ENCODE measurements at regions not wholly inside any gene's neighbourhood (a gene's known extent, or its start where the extent isn't known, plus 50 kb on each side); places are given as distances from the start of the nearest gene placed in this dataset.

GRCh38 chr16:9516444-9516843 is 425.0 kb downstream of the HAPSTR1 start:
- no peak overlapping the region for H3K27ac ChIP-seq
- no peak overlapping the region for H3K4me3 ChIP-seq
- DNase-seq, result no peak
- peaks cover 2 to 22% (median 19%) of the 10 kb centered on the region in 4 donors for H3K4me1 ChIP-seq
- H3K27me3 ChIP-seq, result no peaks in the 10 kb centered on the region
- intact Hi-C loops (cut with DNase I), result loop anchor here (5.0 kb wide), 1 partner anchor 666 kb away; the partner anchor contains the start of gene GRIN2A
- H3K36me3 ChIP-seq, result no peaks in the 10 kb centered on the region
- H3K9me3 ChIP-seq, result peaks cover 0 to 3% (median 0%) of the 10 kb centered on the region in 4 donors
- TF ChIP-seq POLR2A (IDR thresholded peaks at IDR 0.05), result no peak
- no peak for TF ChIP-seq POLR2AphosphoS5 (IDR thresholded peaks at IDR 0.05)
- no peak for TF ChIP-seq EP300 (IDR thresholded peaks at IDR 0.05)
- TF ChIP-seq, protein P1, sequence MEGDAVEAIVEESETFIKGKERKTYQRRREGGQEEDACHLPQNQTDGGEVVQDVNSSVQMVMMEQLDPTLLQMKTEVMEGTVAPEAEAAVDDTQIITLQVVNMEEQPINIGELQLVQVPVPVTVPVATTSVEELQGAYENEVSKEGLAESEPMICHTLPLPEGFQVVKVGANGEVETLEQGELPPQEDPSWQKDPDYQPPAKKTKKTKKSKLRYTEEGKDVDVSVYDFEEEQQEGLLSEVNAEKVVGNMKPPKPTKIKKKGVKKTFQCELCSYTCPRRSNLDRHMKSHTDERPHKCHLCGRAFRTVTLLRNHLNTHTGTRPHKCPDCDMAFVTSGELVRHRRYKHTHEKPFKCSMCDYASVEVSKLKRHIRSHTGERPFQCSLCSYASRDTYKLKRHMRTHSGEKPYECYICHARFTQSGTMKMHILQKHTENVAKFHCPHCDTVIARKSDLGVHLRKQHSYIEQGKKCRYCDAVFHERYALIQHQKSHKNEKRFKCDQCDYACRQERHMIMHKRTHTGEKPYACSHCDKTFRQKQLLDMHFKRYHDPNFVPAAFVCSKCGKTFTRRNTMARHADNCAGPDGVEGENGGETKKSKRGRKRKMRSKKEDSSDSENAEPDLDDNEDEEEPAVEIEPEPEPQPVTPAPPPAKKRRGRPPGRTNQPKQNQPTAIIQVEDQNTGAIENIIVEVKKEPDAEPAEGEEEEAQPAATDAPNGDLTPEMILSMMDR (IDR thresholded peaks at IDR 0.05), result no peak
- WGBS, 2 donors, result 81 to 83% methylated on average over 3 of the region's 3 CpGs

- DNase-seq, result peak; percentile 82
- Histone ChIP-seq H3K36me3 (no peaks in the 10 kb centered on the region), H3K4me3 (no peak overlapping the region), H3K9me3 (peaks cover 0 to 3% (median 0%) of the 10 kb centered on the region in 4 donors), H3K27ac (peak overlapping the region in 3 of 4 donors; percentile 37 to 48 (median 48)), H3K27me3 (no peaks in the 10 kb centered on the region), H3K4me1 (peaks cover 2 to 22% (median 19%) of the 10 kb centered on the region in 4 donors)
- TF ChIP-seq EP300 (IDR thresholded peaks at IDR 0.05), result peak; percentile 7 to 65 (median 37)
- TF ChIP-seq POLR2A (IDR thresholded peaks at IDR 0.05), result no peak
- peak in 3 of 4 donors; percentile 15 to 68 (median 66) for TF ChIP-seq POLR2AphosphoS5 (IDR thresholded peaks at IDR 0.05)
- TF ChIP-seq, protein P1 (IDR thresholded peaks at IDR 0.05), result no peak
- WGBS, 2 donors, result 10 to 38% methylated on average over 3 of the region's 3 CpGs
- intact Hi-C loops (cut with DNase I), result loop anchor here (2.0 to 5.0 kb wide), 2 partner anchors 27 to 664 kb away; partner anchors contain the start of gene GRIN2A
These were observed 426.6 kb downstream of the HAPSTR1 start for GRCh38 chr16:9518051-9518450.

DNA sequence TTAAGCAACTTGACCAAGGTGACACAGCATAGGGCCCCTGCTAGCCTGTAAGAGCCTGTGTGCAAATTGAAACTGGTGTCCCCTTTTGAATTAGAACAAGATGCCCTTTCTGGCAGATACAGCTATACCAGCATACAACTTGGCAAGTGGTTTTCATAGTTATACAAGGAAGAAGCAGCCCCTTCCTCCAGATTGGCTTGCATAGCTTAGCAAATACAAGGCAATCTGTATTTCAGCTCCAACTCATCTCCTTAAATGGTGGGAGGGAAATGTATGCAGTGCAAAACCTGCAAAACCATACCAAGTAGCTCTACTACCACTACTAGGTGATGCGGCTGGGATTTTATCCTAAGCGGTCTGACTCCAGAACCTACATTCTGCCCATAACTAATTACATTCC is 427.1 kb downstream of the HAPSTR1 start:
- Histone ChIP-seq H3K36me3 (no peaks in the 10 kb centered on the region), H3K9me3 (peaks cover 0 to 3% (median 0%) of the 10 kb centered on the region in 4 donors), H3K27me3 (no peaks in the 10 kb centered on the region), H3K4me3 (no peak overlapping the region), H3K27ac (peak overlapping the region in 2 of 4 donors; percentile 48), H3K4me1 (peaks cover 2 to 22% (median 19%) of the 10 kb centered on the region in 4 donors)
- DNase-seq, result no peak
- TF ChIP-seq POLR2A (IDR thresholded peaks at IDR 0.05), result no peak
- TF ChIP-seq, protein P1 (IDR thresholded peaks at IDR 0.05), result no peak
- no peak for TF ChIP-seq POLR2AphosphoS5 (IDR thresholded peaks at IDR 0.05)
- no peak for TF ChIP-seq EP300 (IDR thresholded peaks at IDR 0.05)
- WGBS, 2 donors, result 98 to 99% methylated on average over 2 of the region's 2 CpGs
- intact Hi-C loops (cut with DNase I), result loop anchor here (2.0 to 5.0 kb wide), 2 partner anchors 28 to 664 kb away; partner anchors contain the start of gene GRIN2A

DNA sequence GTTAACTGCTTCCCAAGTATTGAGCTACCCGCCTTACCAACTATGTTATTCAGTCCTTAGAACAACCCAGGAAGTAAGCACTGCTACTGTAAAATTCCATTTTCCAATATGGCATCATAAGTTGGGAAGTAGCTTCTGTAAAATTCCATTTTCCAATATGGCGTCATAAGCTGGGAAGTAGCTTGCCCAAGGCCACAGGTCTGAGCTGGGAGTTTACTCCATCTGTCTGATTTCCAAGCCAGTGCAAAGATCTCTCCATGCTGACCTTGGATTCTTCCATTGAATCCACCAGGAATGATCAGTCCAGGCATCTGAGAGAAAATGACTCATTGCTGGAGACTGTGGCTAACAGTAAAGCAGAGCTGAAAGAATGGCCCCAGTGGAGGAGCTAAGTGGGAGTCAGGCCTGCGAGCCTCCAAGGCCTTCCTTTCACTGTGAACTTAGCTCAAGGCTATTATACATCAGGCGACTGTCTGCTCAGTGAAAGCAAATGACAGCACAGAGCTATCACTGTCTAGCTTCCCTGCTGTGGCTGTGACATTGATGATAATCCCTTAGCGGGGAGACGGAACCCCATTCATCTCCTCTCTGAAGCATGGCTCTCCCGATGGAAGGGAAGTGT is 430.4 kb downstream of the HAPSTR1 start:
- intact Hi-C loops (cut with DNase I), result loop anchor here (5.0 kb wide), 1 partner anchor 225 kb away; no protein-coding TSS in a partner anchor
- 68 to 78% methylated on average over 7 of the region's 7 CpGs for WGBS, 2 donors
- Histone ChIP-seq H3K4me1 (peaks cover 2 to 22% (median 19%) of the 10 kb centered on the region in 4 donors), H3K27me3 (no peaks in the 10 kb centered on the region), H3K9me3 (no peaks in the 10 kb centered on the region), H3K27ac (no peak overlapping the region), H3K36me3 (no peaks in the 10 kb centered on the region), H3K4me3 (no peak overlapping the region)
- DNase-seq, result no peak
- TF ChIP-seq POLR2A (IDR thresholded peaks at IDR 0.05) (no peak), EP300 (IDR thresholded peaks at IDR 0.05) (no peak), POLR2AphosphoS5 (IDR thresholded peaks at IDR 0.05) (no peak)
- TF ChIP-seq, protein P1 (IDR thresholded peaks at IDR 0.05), result no peak

All from sigmoid colon (tissue), 6 donors.